Thyroid gland (tissue), 4 donors: ENCODE measurements at regions not wholly inside any gene's neighbourhood (a gene's known extent, or its start where the extent isn't known, plus 50 kb on each side); places are given as distances from the start of the nearest gene placed in this dataset.

ENCODE experiments used
- DNase-seq, 2 donors: peaks; one replicate each; pipeline ENCODE4 v3.0.0-alpha.2; 2019
- H3K27ac ChIP-seq, 3 donors: fragments of 200-600 bp; sonication (generic); 1 replicate in 2 of 3; 2 replicates in 1 of 3; pipeline ENCODE4 v1.5.1; 2016 to 2019; ENCODE audit warnings: mild to moderate bottlenecking in 1 of 3, moderate library complexity in 1 of 3
- H3K27me3 ChIP-seq: fragments of 200-600 bp; sonication (generic); one replicate; pipeline ENCODE4 v1.5.1; 2019
- H3K36me3 ChIP-seq, 2 donors: fragments of 200-600 bp; sonication (generic); one replicate each; pipeline ENCODE4 v1.5.1; 2016 to 2019
- H3K4me1 ChIP-seq, 2 donors: fragments of 200-600 bp; sonication (generic); one replicate each; pipeline ENCODE4 v1.5.1; 2017 to 2019
- H3K4me3 ChIP-seq, 3 donors: fragments of 200-600 bp; sonication (generic); replicated peaks in 1 of 3; 1 replicate in 2 of 3; 2 replicates in 1 of 3; pipeline ENCODE4 v1.5.1; 2016; ENCODE audit warnings: mild to moderate bottlenecking in 1 of 3
- H3K9me3 ChIP-seq: fragments of 200-600 bp; sonication (generic); one replicate; pipeline ENCODE4 v1.5.1; 2017
- POLR2A ChIP-seq, 2 donors: fragments of 450-650 bp; IDR thresholded peaks; one replicate each; pipeline ENCODE4 v1.6.1; 2017; ENCODE audit warnings: antibody characterized with exemption in 2 of 2, mild to moderate bottlenecking in 2 of 2, moderate library complexity in 1 of 2
- WGBS, 2 donors: methylation state at CpG; one replicate each; pipeline ENCODE4 v1.1.5; 2017; 5-methylcytosine and 5-hydroxymethylcytosine counted together
- intact Hi-C: fragments of 100-400 bp; cut with DNase I; formaldehyde crosslinking; loops from one replicate; pipeline ENCODE4 v1.15.1; 2023
- TF ChIP-seq, protein P1 (sequence below), 6 experiments: fragments of 200-600 bp in 3 of 6; fragments of 450-650 bp in 3 of 6; sonication (generic) in 3 of 6; IDR thresholded peaks; one replicate each; pipeline ENCODE4 v1.5.1; 2016 to 2019; ENCODE audit warnings: antibody characterized with exemption in 6 of 6, mild to moderate bottlenecking in 2 of 6, inconsistent platforms in 1 of 6, moderate library complexity in 1 of 6

DNA sequence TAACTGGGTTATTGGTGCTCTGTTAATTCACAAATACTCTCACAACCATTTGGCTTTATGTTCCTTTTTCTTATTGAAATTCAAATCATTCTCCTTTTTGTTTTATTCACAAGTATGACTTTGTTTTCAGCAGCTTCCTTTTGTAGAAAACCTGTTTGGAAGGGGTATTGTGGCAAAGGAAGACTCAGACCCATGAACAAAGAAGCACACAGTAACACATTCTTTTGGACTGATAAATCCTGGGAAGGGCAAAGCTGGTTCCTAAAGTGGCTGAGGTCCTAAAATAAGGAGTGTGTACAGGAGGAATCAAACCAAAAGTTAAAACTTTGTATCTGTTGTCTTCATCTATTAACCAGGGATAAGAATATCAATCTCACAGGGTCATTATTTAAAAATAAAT, 374.7 kb upstream of the FIGN start:
- Histone ChIP-seq H3K27ac (no peak overlapping the region), H3K27me3 (no peaks in the 10 kb centered on the region), H3K4me3 (no peak overlapping the region), H3K36me3 (no peaks in the 10 kb centered on the region), H3K9me3 (no peaks in the 10 kb centered on the region), H3K4me1 (no peaks in the 10 kb centered on the region)
- intact Hi-C loops, result no loop called here
- TF ChIP-seq, protein P1, sequence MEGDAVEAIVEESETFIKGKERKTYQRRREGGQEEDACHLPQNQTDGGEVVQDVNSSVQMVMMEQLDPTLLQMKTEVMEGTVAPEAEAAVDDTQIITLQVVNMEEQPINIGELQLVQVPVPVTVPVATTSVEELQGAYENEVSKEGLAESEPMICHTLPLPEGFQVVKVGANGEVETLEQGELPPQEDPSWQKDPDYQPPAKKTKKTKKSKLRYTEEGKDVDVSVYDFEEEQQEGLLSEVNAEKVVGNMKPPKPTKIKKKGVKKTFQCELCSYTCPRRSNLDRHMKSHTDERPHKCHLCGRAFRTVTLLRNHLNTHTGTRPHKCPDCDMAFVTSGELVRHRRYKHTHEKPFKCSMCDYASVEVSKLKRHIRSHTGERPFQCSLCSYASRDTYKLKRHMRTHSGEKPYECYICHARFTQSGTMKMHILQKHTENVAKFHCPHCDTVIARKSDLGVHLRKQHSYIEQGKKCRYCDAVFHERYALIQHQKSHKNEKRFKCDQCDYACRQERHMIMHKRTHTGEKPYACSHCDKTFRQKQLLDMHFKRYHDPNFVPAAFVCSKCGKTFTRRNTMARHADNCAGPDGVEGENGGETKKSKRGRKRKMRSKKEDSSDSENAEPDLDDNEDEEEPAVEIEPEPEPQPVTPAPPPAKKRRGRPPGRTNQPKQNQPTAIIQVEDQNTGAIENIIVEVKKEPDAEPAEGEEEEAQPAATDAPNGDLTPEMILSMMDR (IDR thresholded peaks at IDR 0.05), result no peak
- no peak for TF ChIP-seq POLR2A (IDR thresholded peaks at IDR 0.05)
- no peak for DNase-seq

DNA sequence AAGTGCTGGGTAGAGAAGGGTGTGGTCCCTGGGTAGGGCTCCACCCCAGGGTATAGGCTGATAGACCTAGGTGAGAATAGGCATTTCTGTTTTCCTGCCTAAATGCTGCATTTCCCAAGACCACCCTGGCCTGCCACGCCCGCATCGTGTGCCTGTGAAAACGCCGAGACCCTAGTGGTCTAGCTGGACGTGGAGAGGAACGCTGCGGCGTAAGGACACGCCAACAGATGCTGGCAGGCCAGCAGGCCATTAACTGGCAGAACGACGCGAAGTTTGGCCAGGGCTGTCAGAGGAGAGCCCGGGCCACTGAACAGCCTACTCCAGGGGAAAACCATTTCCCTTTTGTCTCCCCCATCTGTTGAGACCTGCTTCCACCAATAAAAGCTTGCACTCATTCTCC, 373.2 kb upstream of the FIGN start:
- Histone ChIP-seq H3K9me3 (no peaks in the 10 kb centered on the region), H3K4me3 (no peak overlapping the region), H3K36me3 (no peaks in the 10 kb centered on the region), H3K27me3 (no peaks in the 10 kb centered on the region), H3K27ac (no peak overlapping the region), H3K4me1 (no peaks in the 10 kb centered on the region)
- intact Hi-C loops, result no loop called here
- 96 to 98% methylated on average over 14 of the region's 14 CpGs for WGBS, 2 donors
- TF ChIP-seq, protein P1 (IDR thresholded peaks at IDR 0.05), result no peak
- TF ChIP-seq POLR2A (IDR thresholded peaks at IDR 0.05), result no peak
- no peak for DNase-seq

DNA sequence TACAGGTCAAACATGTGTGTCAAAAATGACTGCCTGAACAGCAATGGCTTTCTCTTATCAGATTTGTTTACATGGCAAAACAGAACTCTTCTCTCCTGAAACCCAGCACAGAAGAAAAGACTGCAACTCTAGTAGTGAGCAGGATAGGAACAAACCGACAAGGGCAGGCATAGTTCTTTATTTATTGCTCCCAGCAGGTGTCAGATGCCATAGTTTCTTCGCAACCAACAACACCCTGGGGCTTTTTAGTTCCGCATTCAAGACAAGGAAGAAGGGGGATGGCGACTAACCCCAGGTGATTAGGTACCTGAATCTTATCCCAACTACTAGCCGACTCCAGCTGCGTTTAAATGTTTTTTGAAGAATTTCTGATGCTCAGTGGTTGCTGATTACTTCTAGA, 367.5 kb upstream of the FIGN start:
- TF ChIP-seq, protein P1 (IDR thresholded peaks at IDR 0.05), result no peak
- no peak for DNase-seq
- WGBS, 2 donors, result 85 to 86% methylated on average over 6 of the region's 6 CpGs
- H3K4me3 ChIP-seq, result no peak overlapping the region
- intact Hi-C loops, result no loop called here
- H3K27ac ChIP-seq, result no peak overlapping the region
- H3K27me3 ChIP-seq, result no peaks in the 10 kb centered on the region
- no peaks in the 10 kb centered on the region for H3K4me1 ChIP-seq
- H3K36me3 ChIP-seq, result no peaks in the 10 kb centered on the region
- no peaks in the 10 kb centered on the region for H3K9me3 ChIP-seq

DNA sequence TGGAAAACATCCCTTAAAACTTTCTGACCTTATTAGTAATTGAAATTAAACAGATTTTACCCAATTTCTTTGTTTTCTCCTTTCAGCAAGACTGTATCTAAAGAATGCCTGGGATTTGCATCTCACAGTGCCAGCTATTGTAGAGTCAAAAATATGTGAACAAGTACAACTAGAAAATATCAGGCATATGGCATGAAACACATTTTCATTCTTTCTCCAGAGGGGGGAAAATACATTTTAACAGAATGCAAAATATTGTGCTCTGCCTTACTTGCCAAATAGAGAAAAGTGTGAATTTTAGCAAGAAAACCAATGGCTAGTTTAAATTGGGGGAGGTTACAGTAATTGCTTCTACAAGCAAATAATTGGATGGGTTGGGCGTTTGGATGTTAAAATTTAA, 366.6 kb upstream of the FIGN start:
- WGBS, 2 donors, result 78 to 81% methylated on average over 1 of the region's 1 CpG

DNA sequence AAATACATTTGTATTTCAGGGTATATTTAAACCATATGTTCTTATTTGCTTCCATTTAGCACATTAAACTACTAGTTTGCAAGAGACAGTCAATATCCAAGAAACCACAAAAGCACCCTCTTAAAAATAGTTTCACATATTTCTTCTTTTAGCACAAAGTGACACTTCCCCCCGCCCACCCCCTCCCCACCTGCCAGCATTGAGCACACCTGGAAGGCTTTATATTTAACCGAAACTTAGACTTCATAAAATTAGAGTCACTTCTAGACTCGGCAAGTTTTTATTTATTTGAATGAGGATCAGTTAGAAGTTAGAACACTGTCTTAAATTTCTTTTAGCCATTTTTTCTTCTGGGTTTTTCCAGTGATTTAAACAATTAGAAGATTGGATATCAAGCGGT, 355.9 kb upstream of the FIGN start:
- no peak for DNase-seq
- TF ChIP-seq, protein P1 (IDR thresholded peaks at IDR 0.05), result no peak
- no peak for TF ChIP-seq POLR2A (IDR thresholded peaks at IDR 0.05)
- no peaks in the 10 kb centered on the region for H3K36me3 ChIP-seq
- intact Hi-C loops, result no loop called here
- H3K27me3 ChIP-seq, result no peaks in the 10 kb centered on the region
- H3K4me1 ChIP-seq, result no peaks in the 10 kb centered on the region
- H3K9me3 ChIP-seq, result no peaks in the 10 kb centered on the region
- H3K27ac ChIP-seq, result no peak overlapping the region
- H3K4me3 ChIP-seq, result no peak overlapping the region
- WGBS, 2 donors, result 76 to 80% methylated on average over 4 of the region's 4 CpGs

More for the DNA sequence above, 366.6 kb upstream of the FIGN start:
- Histone ChIP-seq H3K36me3 (no peaks in the 10 kb centered on the region), H3K4me1 (no peaks in the 10 kb centered on the region), H3K9me3 (no peaks in the 10 kb centered on the region), H3K27ac (no peak overlapping the region), H3K27me3 (no peaks in the 10 kb centered on the region), H3K4me3 (no peak overlapping the region)
- TF ChIP-seq, protein P1 (IDR thresholded peaks at IDR 0.05), result no peak
- no peak for TF ChIP-seq POLR2A (IDR thresholded peaks at IDR 0.05)
- DNase-seq, result no peak
- intact Hi-C loops, result no loop called here
